Kidney epithelial cell (primary cell): ENCODE measurements at regions not wholly inside any gene's neighbourhood (a gene's known extent, or its start where the extent isn't known, plus 50 kb on each side); places are given as distances from the start of the nearest gene placed in this dataset.
"Not testable (repeated sequence)": the region's sequence is repeated elsewhere in the genome, so short reads cannot be mapped to it uniquely, and the experiment has no call there.

Experiments
- DNase-seq: peaks from one replicate; pipeline ENCODE4 v3.0.0-alpha.2; 2010; ENCODE audit warnings: low read depth
- H3K27me3 ChIP-seq: 2 replicates; pipeline ENCODE4 v1.6.0; 2011; ENCODE audit warnings: low read length; ENCODE audit not compliant: control insufficient read depth, insufficient read depth
- H3K36me3 ChIP-seq: 2 replicates; pipeline ENCODE4 v1.5.1; 2011; ENCODE audit warnings: low read length; ENCODE audit not compliant: control insufficient read depth, insufficient read depth
- H3K4me3 ChIP-seq: 2 replicates; pipeline ENCODE4 v1.5.1; 2011; ENCODE audit warnings: low read depth, mild to moderate bottlenecking, control low read depth, low read length
- TF ChIP-seq, protein P1 (sequence below): IDR thresholded peaks from 2 replicates; pipeline ENCODE4 v1.5.1; 2011; ENCODE audit warnings: mild to moderate bottlenecking, moderate library complexity, low read length, control low read depth, inconsistent platforms; ENCODE audit not compliant: insufficient read depth, poor library complexity, severe bottlenecking

DNA sequence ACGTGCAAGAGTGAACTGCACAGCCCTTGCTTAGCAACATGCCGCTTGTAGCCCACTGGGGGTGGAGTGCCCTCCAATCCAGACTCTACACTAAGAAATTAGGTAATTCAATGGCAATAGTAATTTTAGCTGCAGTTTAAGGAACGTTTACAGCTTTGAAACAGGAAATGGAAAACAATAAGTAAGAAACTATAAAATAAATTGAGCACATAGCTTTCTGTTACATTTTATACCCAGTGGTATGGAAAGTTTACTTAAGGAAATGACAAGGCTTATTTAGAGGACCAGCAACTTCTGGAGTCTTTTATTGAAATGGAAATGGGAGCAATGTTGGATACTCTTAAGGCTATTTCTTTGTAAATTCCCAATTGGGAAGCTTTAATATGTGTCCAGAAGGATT is 373.2 kb downstream of the KCNRG start:
- Histone ChIP-seq H3K36me3 (no peaks in the 10 kb centered on the region), H3K4me3 (no peak overlapping the region), H3K27me3 (no peaks in the 10 kb centered on the region)
- TF ChIP-seq, protein P1, sequence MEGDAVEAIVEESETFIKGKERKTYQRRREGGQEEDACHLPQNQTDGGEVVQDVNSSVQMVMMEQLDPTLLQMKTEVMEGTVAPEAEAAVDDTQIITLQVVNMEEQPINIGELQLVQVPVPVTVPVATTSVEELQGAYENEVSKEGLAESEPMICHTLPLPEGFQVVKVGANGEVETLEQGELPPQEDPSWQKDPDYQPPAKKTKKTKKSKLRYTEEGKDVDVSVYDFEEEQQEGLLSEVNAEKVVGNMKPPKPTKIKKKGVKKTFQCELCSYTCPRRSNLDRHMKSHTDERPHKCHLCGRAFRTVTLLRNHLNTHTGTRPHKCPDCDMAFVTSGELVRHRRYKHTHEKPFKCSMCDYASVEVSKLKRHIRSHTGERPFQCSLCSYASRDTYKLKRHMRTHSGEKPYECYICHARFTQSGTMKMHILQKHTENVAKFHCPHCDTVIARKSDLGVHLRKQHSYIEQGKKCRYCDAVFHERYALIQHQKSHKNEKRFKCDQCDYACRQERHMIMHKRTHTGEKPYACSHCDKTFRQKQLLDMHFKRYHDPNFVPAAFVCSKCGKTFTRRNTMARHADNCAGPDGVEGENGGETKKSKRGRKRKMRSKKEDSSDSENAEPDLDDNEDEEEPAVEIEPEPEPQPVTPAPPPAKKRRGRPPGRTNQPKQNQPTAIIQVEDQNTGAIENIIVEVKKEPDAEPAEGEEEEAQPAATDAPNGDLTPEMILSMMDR = no peak
- no peak for DNase-seq

DNA sequence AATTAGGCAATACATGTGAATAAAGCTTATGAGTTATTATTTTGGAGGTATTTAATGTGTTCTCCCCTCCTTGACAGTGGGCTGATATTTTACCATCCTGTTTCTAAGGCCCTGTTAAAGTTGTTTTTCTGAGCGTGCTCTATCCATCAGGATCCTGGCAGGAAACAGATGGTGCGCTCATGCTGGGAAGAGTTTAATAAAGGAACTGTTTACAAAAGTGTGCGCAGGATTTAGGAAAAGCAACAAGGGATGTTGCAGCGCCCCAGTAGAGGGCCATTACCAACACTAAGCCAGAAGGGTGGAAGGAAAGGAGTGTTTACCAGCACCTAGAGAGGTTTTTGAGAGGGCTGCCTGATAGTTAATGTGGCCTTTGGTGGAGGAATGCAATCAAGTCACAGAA is 374.5 kb downstream of the KCNRG start:
- Histone ChIP-seq H3K4me3 (no peak overlapping the region), H3K36me3 (no peaks in the 10 kb centered on the region), H3K27me3 (no peaks in the 10 kb centered on the region)
- TF ChIP-seq, protein P1 = no peak
- DNase-seq = no peak

DNA sequence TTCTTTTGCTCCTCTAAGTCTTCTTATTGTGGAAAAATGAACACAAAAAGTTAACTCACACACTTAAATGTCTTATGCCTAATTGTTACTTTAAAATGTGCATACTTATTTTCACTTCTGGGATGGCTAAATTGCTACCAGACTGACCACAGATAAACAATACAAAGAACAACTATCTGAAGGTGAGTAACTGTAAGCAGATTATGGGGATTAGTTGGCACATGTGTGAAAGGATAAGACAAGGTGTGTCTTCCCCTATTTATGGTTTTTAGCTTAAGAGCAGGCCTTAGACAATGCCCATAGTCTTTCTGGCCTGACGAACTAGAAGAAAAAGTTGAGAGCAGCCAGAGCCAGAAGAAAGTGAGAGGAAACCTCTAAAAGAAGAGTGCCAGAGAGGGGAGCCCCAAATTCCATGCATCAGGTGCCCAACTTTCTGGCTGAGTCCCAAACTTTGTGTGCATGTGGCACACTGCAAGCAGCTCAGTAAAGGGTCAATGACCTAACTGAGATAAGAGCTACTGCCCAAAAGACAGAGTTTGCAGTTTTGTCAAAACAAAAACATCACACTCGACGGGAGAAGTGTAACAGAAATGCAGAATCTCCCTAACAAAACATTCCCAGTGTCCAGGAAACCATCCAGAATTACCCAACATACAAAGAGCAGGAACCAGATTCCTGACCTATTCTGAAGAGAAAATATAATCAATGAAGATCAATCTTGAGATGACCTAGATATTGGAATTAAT is 375.4 kb downstream of the KCNRG start:
- Histone ChIP-seq H3K4me3 (no peak overlapping the region), H3K27me3 (no peaks in the 10 kb centered on the region), H3K36me3 (no peaks in the 10 kb centered on the region)
- TF ChIP-seq, protein P1 = no peak
- no peak for DNase-seq

DNA sequence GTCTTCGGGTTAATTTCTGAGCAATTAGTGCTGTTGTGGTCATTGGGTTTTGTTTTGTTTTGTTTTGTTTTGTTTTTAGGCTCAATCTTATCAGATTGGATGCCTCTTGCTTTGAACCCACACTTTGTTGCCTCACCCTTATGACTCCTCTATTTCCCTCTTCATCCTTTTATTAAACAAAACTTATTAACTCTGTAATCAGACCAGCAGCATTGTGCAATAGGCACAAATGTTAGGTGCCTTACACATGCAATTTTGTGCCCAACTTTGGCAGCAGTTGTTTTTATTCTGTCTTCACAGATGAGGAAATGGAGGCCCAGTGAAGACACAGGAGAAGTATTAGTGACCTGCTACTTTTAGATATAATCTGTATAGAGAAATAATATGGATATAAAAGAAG is 377.7 kb downstream of the KCNRG start:
- TF ChIP-seq, protein P1 = no peak
- no peaks in the 10 kb centered on the region for H3K36me3 ChIP-seq
- no peaks in the 10 kb centered on the region for H3K27me3 ChIP-seq
- DNase-seq = no peak
- H3K4me3 ChIP-seq = no peak overlapping the region

DNA sequence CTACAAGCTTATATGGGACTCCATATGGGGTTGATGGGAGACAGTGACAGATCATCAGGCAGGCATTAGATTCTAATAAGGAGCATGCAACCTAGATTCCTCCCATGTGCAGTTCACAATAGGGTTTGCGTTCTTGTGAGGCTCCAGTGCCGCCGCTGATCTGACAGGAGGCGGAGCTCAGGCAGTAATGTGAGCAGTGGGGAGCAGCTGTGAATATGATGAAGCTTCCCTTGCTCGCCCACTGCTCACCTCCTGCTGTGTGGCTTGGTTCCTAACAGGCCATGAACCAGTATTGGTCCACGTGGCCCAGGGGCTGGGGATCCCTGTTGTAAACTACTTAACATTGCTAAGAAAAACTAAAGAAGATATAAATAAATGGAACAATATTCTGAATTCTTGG is 378.4 kb downstream of the KCNRG start:
- TF ChIP-seq, protein P1 = no peak
- H3K27me3 ChIP-seq = no peaks in the 10 kb centered on the region
- no peak overlapping the region for H3K4me3 ChIP-seq
- DNase-seq = no peak
- H3K36me3 ChIP-seq = no peaks in the 10 kb centered on the region

DNA sequence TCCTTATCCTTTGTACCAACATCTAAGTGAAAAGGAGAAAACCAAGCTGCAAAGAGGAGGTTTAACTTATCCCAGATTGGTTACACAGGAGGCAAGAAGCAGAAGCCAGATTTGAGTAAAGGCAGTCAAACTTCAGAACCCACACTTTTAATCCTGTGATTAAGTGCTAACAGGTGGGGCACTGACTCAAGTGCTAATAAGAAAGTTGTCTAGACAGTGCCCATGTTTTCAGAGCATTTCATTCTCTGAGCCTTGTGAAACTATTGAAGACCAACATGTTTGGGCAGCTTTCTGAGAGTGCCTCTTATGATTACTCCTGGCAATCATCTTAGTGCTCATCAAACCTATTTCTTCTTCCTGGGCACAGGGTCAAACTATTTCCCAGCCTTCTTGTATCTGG is 380.8 kb downstream of the KCNRG start:
- no peaks in the 10 kb centered on the region for H3K27me3 ChIP-seq
- TF ChIP-seq, protein P1 = no peak
- no peak overlapping the region for H3K4me3 ChIP-seq
- no peaks in the 10 kb centered on the region for H3K36me3 ChIP-seq
- DNase-seq = no peak

DNA sequence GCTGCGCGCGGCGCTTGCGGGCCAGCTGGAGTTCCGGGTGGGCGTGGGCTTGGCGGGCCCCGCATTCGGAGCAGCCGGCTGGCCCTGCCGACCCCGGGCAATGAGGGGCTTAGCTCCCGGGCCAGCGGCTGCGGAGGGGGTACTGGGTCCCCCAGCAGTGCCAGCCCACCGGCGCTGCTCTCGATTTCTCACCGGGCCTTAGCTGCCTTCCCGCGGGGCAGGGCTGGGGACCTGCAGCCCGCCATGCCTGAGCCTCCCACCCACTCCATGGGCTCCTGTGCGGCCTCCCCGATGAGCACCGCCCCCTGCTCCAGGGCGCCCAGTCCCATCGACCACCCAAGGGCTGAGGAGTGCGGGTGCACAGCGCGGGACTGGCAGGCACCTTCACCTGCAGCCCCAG is 381.4 kb downstream of the KCNRG start:
- H3K27me3 ChIP-seq, DNase-seq, H3K4me3 ChIP-seq, H3K36me3 ChIP-seq: not testable (repeated sequence)
